Mesothelial cell of epicardium (in vitro differentiated cells): ENCODE measurements at regions not wholly inside any gene's neighbourhood (a gene's known extent, or its start where the extent isn't known, plus 50 kb on each side); places are given as distances from the start of the nearest gene placed in this dataset.

Source experiments
- DNase-seq, 2 experiments: peaks; one replicate each; pipeline ENCODE4 v3.0.0; 2021; ENCODE audit warnings: low spot score in 2 of 2; ENCODE audit not compliant: unreplicated experiment in 2 of 2
- H3K27ac Mint-ChIP-seq: 2 replicates; pipeline ENCODE4 v1.8.0; 2021; ENCODE audit warnings: mixed read lengths
- H3K27me3 Mint-ChIP-seq: 2 replicates; pipeline ENCODE4 v1.8.0; 2021; ENCODE audit warnings: low read depth, mixed read lengths
- H3K36me3 Mint-ChIP-seq: 2 replicates; pipeline ENCODE4 v1.8.0; 2021; ENCODE audit warnings: mixed read lengths
- H3K4me1 Mint-ChIP-seq: 2 replicates; pipeline ENCODE4 v1.8.0; 2021; ENCODE audit warnings: mixed read lengths
- H3K4me3 Mint-ChIP-seq: 2 replicates; pipeline ENCODE4 v1.8.0; 2021; ENCODE audit warnings: mild to moderate bottlenecking, moderate library complexity, mixed read lengths
- H3K9me3 Mint-ChIP-seq: 2 replicates; pipeline ENCODE4 v1.8.0; 2021; ENCODE audit warnings: mixed read lengths
- TF ChIP-seq, protein P1 (sequence below): fragments of 200-600 bp; sonication (generic); IDR thresholded peaks from one replicate; pipeline ENCODE4 v1.5.0; 2021; ENCODE audit warnings: antibody characterized with exemption; ENCODE audit not compliant: unreplicated experiment

DNA sequence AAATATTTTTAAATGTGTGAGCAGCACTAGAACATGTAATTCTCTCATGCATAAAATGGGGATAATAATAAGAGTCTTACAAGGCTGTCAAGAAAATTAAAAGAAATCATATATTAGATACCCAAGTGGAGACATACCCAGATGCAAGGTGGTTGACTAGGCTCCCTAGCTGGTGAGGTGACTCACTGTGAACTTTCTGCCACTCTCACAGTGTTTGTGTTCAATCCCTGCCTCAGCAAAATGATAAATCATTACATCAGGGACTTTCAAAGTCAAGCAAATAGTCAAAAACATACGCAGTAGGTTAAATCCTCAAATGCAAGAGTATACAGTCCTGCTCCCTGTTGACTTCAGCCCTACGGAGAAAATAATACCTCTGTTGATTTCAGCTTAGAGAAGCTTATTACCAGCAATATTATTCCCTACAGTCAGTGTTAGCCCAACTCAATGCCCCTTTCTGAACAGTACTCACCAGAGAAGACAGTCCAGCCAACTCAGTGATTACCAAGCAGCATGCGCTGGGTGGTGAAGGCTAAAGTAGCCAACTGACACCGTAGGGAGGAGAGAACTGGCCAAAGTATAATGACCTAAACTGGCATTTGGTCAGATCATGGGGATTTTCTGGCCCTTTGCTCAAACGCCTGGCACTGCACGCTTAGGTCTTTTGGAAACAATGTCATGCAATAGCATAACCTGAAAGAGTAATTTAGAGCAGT is 73.1 kb upstream of the BARX2 start:
- H3K4me3 Mint-ChIP-seq, result no peak overlapping the region
- H3K27ac Mint-ChIP-seq, result no peak overlapping the region
- TF ChIP-seq, protein P1, sequence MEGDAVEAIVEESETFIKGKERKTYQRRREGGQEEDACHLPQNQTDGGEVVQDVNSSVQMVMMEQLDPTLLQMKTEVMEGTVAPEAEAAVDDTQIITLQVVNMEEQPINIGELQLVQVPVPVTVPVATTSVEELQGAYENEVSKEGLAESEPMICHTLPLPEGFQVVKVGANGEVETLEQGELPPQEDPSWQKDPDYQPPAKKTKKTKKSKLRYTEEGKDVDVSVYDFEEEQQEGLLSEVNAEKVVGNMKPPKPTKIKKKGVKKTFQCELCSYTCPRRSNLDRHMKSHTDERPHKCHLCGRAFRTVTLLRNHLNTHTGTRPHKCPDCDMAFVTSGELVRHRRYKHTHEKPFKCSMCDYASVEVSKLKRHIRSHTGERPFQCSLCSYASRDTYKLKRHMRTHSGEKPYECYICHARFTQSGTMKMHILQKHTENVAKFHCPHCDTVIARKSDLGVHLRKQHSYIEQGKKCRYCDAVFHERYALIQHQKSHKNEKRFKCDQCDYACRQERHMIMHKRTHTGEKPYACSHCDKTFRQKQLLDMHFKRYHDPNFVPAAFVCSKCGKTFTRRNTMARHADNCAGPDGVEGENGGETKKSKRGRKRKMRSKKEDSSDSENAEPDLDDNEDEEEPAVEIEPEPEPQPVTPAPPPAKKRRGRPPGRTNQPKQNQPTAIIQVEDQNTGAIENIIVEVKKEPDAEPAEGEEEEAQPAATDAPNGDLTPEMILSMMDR, result no peak
- H3K4me1 Mint-ChIP-seq, result no peaks in the 10 kb centered on the region
- peaks cover 3% of the 10 kb centered on the region for H3K9me3 Mint-ChIP-seq
- H3K36me3 Mint-ChIP-seq, result no peaks in the 10 kb centered on the region
- DNase-seq, result no peak
- no peaks in the 10 kb centered on the region for H3K27me3 Mint-ChIP-seq

DNA sequence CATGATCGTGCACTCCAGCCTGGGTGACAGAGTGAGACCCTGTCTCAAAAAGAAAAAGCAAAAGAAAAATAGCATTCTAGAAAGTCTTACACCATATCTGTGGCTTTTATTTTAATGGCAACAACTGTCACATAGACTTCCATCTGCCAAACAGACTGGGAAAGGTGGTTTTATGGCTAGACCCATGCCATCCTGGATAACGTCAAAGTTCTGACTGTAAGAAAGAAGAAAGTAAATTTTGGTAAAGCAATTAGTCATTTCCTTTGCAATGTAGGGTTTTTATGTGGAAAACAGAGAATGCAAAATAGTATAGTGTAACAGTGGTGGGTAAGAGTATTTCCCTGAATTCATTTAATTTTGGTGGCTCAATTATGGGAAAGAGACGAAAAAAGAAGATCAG is 75.5 kb upstream of the BARX2 start:
- TF ChIP-seq, protein P1, result no peak
- Mint-ChIP-seq H3K27ac (no peak overlapping the region), H3K36me3 (no peaks in the 10 kb centered on the region), H3K9me3 (no peaks in the 10 kb centered on the region), H3K27me3 (no peaks in the 10 kb centered on the region), H3K4me3 (no peak overlapping the region), H3K4me1 (peaks cover 10% of the 10 kb centered on the region)
- no peak for DNase-seq

DNA sequence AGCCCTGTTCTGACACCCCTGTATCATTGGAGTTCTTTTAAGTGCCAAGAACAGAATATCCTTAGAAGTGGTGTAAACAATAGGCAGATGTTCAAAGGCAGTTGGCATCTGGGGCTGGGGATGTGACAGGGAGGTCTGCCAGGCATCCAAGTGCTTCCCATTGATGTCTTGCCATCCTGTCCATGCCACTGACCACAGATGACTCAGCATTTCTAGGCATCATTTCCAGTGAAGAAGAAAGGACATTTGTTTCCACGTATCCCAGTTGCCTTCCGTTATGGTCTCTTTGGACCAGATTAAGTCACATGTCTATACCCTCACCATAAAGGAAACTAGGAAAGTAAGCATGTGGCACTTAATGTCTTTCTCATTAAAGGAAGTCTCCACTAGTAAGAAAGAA is 76.7 kb upstream of the BARX2 start:
- peaks cover 15% of the 10 kb centered on the region for H3K4me1 Mint-ChIP-seq
- DNase-seq, result no peak
- TF ChIP-seq, protein P1, result no peak
- no peaks in the 10 kb centered on the region for H3K36me3 Mint-ChIP-seq
- H3K9me3 Mint-ChIP-seq, result no peaks in the 10 kb centered on the region
- no peaks in the 10 kb centered on the region for H3K27me3 Mint-ChIP-seq
- H3K27ac Mint-ChIP-seq, result no peak overlapping the region
- no peak overlapping the region for H3K4me3 Mint-ChIP-seq

DNA sequence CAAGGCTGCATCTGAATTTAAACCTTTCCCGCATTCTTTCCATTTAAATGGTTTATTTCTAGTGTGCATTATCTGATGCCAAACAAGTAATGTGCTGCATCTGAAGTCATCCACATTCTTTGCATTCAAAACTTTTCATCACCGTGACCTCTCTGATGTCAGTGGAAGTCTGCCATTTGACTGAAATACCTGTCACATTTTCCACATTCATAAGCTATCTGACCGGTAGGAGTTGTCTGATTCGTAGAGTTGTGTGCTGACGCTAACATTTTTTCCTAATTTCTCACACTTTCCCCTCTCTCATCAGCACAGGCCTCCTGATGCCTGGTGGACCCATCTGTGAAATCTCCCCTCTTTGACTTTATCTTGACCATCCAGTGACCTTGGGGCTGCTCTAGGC is 79.9 kb upstream of the BARX2 start:
- H3K4me1 Mint-ChIP-seq, result peaks cover 33% of the 10 kb centered on the region
- H3K27ac Mint-ChIP-seq, result peak overlapping the region; percentile 90
- H3K4me3 Mint-ChIP-seq, result no peak overlapping the region
- no peaks in the 10 kb centered on the region for H3K27me3 Mint-ChIP-seq
- H3K36me3 Mint-ChIP-seq, result no peaks in the 10 kb centered on the region
- DNase-seq, result no peak
- TF ChIP-seq, protein P1, result no peak
- no peaks in the 10 kb centered on the region for H3K9me3 Mint-ChIP-seq

DNA sequence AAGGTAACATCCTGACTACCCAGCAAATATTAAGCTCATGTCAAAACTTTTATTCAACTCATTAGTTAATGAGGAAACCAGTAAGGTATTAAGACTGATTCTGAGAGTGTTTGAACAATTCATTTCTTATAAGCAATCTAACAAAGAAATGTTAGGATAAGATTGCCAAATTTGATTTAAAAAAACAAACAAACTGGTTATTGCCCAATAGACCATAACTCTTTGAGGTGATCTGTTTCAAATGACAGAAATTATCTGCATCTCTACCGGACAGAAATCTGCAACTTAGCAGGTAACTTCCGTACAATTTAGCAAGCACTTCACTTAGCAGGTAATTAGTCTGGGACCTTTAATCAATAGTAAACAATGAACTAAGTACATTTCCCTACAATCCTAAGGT is 82.9 kb upstream of the BARX2 start:
- Mint-ChIP-seq H3K27me3 (no peaks in the 10 kb centered on the region), H3K4me1 (peaks cover 50% of the 10 kb centered on the region), H3K27ac (no peak overlapping the region), H3K4me3 (no peak overlapping the region), H3K9me3 (no peaks in the 10 kb centered on the region), H3K36me3 (no peaks in the 10 kb centered on the region)
- TF ChIP-seq, protein P1, result no peak
- no peak for DNase-seq
